Neural progenitor cell (in vitro differentiated cells): ENCODE measurements at regions not wholly inside any gene's neighbourhood (a gene's known extent, or its start where the extent isn't known, plus 50 kb on each side); places are given as distances from the start of the nearest gene placed in this dataset.

Source experiments
- CTCF ChIP-seq: fragments of 200-600 bp; sonication (generic); IDR thresholded peaks from 2 replicates; pipeline ENCODE4 v1.5.1; 2017; ENCODE audit warnings: antibody characterized with exemption, mild to moderate bottlenecking
- EZH2 ChIP-seq: fragments of 200-600 bp; sonication (generic); IDR thresholded peaks from 2 replicates; pipeline ENCODE4 v1.6.1; 2017; ENCODE audit warnings: antibody characterized with exemption, mild to moderate bottlenecking, moderate library complexity

DNA sequence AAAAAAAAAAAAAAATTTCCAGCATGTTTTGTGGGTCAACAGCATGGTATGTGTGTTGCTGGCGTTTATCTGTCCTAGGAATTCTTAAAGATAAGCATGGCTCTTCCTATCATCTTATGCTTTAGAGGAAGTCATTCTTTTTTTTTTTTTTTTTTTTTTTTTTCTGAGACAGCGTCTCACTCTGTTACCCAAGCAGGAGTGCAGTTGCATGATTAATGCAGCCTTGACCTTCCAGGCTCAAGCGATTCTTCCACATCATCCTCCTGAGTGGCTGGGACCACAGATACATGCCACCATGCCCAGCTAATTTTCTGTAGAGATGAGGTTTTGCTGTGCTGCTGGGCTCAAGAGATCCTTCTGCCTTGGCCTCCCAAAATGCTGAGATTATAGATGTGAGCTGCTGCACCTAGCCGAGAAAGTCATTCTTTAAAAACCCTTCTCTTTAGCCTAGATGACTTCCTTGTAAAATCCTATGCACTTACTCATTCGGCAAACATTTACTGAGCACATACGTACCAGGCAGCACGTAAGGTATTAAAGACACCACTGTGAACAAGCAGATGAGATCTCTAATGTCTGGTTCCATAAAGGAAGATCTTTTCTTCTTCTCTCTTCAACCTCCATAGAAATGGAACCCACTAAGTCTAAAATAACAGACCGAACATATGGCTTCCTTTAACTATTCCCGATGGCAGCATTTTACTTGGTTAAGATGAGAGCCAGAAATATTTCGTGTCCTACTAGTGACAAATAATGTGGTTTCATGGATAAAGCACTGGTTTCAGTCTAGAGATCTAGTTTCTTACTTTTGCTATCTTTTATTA lies 122.4 kb downstream of the RIN2 start:
- TF ChIP-seq CTCF: no peak
- TF ChIP-seq EZH2: no peak
